ENCODE measurements at regions not wholly inside any gene's neighbourhood (a gene's known extent, or its start where the extent isn't known, plus 50 kb on each side); places are given as distances from the start of the nearest gene placed in this dataset.
"Not testable (repeated sequence)": the region's sequence is repeated elsewhere in the genome, so short reads cannot be mapped to it uniquely, and the experiment has no call there.

- DNase-seq = no peak
These were observed 258.5 kb upstream of the FAT1 start for GRCh38 chr4:186982160-186982559.

- DNase-seq = no peak
These were observed 260.5 kb upstream of the FAT1 start for GRCh38 chr4:186984105-186984644.

GRCh38 chr4:186999686-187000085 is 276.0 kb upstream of the FAT1 start:
- no peak for DNase-seq

DNA sequence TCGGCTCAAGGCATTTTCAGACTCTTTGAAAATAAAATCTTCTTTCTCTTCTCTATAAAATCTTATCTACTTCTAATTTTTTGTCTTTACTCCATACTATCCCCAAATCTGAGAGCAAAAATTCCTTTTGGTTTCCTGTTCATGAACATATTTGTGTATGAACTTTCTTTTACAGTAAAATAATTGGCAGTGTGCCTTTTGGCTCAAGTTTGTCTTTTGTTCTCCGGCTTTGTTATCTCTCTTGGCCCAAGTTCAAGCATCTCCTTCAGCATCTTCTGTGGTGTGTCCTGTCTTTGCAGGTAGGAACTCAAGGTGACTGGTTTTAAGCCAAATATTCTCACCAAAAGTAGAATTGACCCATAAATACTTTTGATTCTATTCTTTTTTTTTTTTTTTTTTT is 276.6 kb upstream of the FAT1 start:
- DNase-seq = no peak

GRCh38 chr4:187002133-187002532 is 278.5 kb upstream of the FAT1 start:
- DNase-seq = not testable (repeated sequence)

DNA sequence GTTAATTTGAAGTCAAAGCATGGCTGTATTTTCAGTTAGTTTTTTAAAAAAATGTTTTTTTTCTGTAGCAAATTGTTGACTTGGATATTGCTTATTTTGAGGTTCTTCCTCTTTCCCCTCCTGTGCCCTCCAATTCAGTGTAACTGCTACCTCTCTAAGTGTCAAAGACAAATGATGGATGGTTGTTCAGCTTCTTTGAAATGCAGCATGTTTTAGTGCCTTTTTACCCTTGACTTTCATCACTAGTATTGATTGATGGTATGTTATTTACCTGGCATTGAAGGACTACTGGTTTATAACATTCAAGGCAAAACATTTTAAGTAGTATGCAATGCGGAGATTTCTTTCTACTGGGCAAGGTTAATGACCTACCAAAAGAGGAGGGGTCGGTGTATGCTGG is 281.0 kb upstream of the FAT1 start:
- DNase-seq = no peak

GRCh38 chr4:187006189-187006618 is 282.5 kb upstream of the FAT1 start:
- DNase-seq = no peak

- no peak for DNase-seq
These were observed 286.4 kb upstream of the FAT1 start for GRCh38 chr4:187010052-187010451.

GRCh38 chr4:187016101-187016500 is 292.4 kb upstream of the FAT1 start:
- no peak for DNase-seq

- no peak for DNase-seq
These were observed 293.5 kb upstream of the FAT1 start for GRCh38 chr4:187017147-187017546.

DNA sequence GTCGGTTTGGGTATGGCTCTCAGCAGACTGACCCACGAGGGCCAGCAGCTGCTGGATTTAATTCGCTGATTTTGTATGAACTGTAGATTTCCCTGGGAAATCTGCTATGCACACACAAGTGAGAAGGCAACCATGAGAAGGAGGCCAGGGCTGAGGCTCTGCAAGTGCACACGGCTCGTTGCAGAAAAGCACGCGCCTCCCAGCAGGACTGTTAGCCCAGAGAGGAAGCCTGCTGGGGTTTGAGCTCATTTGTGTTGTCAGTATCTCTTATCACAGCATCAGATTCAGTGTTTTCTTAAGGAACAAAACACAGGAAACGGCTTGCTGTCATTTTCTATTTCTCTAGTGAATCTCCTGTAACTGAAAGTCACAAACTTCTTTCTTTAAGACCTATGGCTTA is 296.2 kb upstream of the FAT1 start:
- DNase-seq = no peak

DNA sequence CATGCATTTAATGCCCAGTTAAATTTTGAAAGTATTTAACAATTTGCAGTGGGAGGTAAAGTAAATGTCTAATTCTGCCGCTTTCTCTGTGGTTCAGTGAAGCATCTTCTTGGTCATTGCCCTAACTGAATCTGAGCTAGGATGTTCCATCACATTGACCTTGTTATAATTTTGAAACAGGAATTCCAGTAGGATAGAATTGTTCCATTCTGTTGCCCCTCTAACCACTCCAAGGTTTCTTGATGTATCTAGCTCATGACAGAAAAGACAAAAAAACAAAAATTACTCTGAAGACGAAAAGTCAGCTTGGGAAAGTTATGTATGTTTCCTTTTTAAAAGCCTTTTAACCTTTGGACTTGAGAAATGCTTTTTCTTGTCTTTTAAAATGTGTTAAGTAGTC is 297.0 kb upstream of the FAT1 start:
- no peak for DNase-seq

- DNase-seq = no peak
These were observed 298.0 kb upstream of the FAT1 start for GRCh38 chr4:187021436-187022205.

GRCh38 chr4:187027272-187027671 is 303.6 kb upstream of the FAT1 start:
- DNase-seq = no peak

DNA sequence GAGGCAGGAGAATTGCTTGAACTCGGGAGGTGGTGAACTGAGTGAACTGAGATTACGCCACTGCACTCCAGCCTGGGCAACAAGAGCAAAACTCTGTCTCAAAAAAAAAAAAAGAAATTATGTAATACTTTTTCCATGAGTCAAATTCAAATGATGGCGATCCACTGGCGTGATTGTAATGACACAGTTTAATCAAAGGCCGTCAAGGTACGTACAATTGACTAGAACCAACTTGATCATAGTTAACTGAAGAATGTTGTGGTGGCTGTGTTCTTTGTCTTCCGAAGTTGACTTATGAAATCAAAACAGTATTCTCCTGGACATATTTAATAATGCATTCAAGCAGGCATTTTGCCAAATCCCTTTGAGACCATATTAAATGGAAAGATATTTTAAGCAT is 318.6 kb upstream of the FAT1 start:
- DNase-seq = no peak

DNA sequence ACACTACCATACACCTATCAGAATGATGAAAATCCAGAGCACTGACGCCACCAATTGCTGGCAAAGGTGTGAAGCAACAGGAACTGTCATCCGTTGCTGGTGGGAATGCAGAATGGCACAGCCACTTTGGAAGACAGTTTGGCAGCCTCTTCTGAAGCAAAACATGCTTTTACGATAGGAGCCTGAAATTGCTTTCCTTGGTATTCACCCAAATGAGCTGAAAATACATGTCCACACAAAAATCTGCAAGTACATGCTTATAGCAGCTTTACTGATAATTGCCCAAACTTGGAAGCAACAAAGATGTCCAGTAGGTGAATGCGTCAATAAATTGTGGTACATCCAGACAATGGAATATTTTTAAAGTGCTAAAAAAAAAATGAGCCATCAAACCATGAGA is 322.8 kb upstream of the FAT1 start:
- DNase-seq = no peak

- no peak for DNase-seq
These were observed 335.4 kb upstream of the FAT1 start for GRCh38 chr4:187059021-187059420.

- no peak for DNase-seq
These were observed 336.2 kb upstream of the FAT1 start for GRCh38 chr4:187059895-187060294.

DNA sequence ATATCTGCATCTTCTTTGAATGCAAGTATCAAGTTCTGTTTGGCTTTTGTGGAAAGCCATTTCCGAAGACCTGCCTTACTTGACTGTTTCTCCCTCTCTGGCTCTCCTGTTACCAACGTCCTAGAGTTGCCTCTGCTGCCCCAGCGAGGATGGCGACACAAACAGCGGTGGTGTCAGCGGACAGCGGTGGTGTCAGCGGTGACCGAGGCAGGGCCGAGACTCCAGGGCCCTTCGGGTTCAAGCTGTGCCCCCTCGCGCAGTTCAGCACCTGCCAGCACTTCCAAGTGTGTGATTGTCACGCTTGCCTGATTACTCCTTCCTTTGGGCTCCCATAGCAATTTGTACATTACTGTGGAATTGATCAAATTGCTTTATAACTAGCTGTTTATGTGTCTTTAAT is 336.9 kb upstream of the FAT1 start:
- no peak for DNase-seq

DNA sequence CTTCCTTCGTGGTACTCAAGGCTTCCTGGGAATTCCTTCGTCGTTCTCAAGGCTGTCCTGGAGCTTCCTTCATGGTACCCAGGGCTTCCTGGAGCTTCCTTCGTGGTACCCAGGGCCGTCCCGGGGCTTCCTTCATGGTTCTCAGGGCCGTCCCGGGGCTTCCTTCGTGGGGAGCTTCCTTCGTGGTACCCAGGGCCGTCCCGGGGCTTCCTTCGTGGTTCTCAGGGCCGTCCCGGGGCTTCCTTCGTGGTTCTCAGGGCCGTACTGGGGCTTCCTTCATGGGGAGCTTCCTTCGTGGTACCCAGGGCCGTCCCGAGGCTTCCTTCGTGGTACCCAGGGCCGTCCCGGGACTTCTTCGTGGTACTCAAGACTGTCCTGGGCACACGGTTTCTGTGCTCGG is 339.6 kb upstream of the FAT1 start:
- no peak for DNase-seq

- DNase-seq = no peak
These were observed 340.4 kb upstream of the FAT1 start for GRCh38 chr4:187064033-187064432.

- DNase-seq = no peak
These were observed 341.7 kb upstream of the FAT1 start for GRCh38 chr4:187065396-187065795.

DNA sequence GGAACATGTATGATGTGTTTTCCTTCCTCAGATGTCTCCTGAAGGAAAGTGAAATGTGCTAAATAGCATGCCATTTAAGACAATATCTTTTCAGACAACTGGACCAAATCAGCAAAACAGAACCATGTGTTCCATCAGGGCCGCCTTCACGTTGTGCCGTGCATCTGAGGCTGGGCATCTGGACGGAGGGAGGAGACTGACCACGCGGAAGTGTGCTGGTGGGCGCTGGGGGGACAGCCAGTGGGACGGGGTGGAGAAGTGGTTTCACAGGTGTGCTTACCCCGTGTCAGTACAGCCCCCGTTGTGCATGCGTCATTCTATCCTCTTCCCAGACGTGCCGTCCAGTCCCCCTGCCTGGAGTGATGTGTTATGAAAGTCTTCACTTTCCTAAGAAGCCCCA is 342.1 kb upstream of the FAT1 start:
- DNase-seq = no peak

DNA sequence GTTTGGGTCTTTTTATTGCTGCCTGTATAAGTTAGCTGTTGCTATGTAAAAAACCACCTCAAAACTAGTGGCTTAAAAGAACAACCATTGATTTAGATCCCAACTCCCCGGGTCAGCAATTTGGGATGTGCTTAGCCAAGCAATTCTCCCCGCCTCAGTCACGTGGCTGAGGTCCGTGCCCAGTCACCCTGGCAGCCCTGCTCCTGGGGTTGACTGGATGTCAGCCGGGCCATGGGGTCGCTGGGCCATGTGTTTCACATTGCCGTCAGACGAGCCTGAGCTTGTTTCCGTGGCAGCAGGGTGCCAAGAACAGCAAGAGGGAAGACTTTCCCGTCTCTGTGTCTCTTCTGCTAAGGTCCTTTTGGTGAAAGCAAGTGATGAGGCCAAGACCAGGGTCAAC is 345.7 kb upstream of the FAT1 start:
- no peak for DNase-seq

DNA sequence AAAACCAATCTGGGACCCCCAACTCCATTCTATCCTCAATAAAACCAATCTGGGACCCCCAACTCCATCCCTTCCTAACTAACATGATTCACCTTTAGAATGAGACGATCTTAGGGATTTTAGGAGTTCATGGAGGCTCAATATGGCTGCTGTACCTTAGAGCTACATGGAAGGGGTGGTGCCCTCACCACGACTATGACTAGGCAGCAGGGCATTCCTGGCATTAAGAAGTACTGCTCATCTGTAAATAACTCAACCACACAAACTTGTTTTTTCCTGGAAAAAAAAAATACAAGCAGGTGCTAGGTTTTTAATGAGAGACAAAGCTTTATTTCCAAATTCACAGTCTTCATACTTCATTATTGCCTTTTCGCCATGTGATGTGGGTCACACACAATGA is 346.5 kb upstream of the FAT1 start:
- no peak for DNase-seq
